ENCODE measurements at regions not wholly inside any gene's neighbourhood (a gene's known extent, or its start where the extent isn't known, plus 50 kb on each side); places are given as distances from the start of the nearest gene placed in this dataset.

DNA sequence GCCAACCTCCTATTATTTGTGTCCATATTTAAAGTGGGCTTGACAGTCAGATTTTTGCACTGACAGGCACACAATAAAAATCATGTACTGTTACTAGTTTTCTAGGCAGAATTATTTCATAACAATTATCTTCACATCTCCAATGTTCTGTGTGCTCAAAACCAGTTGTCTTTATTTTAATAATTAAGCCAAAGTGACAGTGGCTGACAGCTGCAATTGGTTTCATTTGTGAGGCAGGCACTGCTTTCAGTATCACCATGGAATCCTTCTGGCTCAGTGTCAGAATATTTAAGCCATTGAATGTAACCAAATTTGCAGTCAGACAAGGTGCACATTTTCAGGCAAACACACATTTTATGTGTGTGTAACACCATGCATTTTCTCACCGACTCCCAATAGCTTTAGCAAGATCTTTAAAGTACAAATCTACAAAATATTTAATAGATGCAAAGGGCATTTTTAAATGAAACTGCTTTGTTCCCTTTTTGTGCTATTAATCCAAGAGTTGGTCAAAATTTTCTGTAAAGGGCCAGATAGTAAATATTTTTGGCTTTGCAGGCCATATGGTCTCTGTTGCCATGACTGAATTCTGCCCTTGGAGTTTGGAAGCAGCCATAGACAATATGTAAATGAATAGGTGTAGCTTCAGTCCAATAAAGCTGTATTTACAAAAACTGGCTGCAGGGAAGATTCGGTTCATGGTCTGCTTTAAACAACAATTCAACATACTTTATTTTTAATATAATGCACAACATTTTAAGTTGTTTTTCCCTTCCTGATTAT lies 486.0 kb downstream of the KCNJ2 start:
- DNase-seq (ENCODE audit: low spot score): no peak

DNA sequence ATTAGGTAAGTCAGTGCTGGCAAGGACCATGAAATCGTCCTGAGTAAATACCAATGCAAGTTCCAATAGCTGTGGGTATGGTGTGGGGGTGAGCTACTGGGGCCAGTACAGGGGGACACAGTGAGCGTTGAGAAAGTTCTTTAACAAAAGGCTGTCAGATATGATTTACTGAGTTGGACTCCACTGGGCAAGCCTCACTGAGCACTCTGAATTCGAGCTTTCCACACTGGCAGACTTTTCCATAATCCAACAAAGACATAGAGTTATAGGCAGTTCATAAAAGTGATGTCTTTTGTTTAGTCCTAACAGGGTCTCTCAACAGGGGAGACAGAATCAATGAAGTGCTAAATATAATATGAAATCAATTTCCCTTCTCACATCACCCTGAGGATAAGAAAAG lies 489.0 kb downstream of the KCNJ2 start:
- DNase-seq (ENCODE audit: low spot score): no peak

DNA sequence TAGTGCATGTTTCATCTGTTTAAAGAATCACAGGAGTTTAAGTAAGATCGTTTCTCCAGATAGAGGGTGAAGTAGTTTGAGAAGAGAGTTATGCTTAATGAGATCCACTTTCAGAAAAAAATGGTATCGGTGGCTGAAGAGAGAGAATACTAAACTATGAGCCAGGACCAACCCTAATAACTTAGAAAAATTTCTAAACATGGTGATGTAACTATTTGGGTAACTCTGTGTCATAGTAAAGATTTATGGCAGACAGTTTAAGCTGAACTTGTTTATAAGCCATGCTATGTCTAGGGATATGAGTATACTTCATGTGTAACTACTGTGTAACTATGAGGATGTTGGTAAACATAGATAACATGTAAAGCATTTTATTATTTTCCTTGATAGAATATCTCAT lies 489.5 kb downstream of the KCNJ2 start:
- no peak for DNase-seq (ENCODE audit: low spot score)

DNA sequence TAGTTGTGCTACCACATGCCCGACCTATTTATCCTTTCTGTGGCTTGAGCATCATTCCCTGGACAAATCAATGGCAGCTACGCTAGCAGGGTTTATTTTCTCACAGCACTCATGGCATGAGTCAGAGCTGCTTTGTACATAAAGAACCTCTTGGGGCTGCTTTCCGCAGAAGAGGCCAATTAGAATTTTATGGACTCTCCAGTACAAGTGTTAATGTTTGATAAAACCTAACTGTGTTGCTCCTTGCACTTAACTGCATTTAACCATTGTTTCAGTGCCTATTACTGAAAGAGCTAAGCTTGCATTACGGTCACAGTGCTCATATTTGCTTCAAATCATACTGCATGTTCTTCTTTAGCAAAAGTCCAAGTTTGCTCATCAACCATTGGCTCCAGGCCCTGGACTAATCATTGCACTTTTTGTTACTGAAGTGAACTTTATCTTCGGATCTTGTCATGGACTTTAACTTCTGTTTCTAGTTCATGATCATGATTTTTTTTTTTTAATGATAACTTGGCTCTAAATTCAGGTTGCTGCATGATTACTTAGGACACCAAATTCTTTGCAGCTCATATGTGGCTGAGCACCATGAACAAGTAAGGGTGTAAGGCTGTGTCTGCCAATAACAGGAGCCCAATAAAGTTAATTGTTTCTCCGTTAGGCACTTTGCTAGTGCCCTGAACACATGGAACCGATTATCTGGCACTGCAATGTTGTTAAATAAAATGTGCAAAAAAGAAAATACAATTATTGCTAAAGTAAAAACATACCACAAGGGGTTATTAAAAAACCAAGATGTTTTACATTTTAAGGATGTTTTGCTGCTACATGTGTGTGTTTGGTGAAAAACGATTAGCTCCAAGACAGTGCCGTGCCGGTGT lies 492.2 kb downstream of the KCNJ2 start:
- DNase-seq (ENCODE audit: low spot score): no peak

DNA sequence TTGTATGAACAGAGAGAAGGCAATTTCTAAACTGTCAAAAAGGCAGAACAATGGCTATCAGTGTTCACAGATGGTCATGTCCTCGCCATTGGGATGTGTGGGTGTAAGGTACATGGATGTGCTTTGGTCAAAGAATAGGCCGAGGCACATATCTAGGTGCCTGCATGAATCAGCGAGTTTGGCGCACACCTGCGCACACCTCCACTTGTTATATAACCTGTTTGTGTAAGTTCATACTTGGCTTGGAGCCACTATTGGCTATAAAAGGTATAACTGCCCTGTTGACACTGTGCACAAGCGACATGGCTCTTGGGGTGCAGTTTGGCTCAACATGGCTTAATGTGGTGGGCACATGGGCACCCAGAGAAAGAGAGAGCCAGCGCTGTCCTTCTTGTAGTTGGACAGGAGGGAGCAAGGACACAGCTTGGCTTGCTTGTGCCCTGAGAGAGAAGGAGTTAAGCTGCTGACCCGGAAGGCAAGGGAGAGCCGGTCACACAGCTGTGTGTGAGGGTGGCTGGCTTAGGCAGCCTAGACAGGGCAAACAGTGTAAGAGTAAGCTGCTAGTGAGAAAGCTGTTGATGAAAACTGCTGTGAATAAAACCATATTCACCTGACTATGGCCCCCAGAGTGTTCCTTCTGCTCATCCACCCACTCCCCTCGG lies 499.1 kb downstream of the KCNJ2 start:
- DNase-seq (ENCODE audit: low spot score): no peak

DNA sequence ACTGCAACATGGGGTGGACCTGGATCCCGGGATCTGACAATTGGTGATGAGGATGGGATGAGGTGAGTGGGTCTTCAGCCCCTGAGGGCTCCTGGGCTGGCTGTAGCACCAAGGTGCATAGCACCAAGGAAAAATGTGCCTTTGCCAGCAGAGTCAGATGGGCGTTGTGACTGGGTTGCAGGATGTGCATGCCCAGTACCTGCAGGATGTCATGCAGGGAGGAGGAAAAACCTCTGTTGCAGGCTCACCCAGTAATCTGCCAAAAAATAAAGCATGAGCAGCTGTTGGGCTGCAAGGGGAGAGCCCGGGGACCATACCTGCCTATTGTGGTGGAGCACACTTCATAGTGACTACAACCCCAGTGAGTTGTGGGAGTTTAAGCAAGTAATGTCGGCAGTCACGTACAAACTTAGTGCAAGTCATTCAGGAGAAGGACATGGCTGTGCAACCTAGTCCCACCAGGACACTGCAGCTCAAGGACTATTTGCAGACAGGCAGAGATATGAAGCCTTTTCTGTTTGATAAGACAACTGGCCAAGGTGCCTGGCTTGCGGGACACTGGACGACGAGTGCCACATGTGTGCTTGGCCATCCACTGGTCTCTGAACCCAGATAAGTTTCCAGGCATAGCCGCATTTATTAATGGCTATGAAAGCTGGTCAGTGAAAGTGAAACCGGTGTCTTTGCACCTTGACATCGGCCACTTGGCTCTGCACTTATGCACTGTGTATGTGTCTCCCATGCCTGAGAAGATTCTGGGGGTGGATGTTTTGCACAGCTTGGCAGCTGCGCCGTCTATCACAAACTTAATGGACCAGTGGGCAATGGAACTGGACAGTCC lies 499.8 kb downstream of the KCNJ2 start:
- DNase-seq (ENCODE audit: low spot score): no peak

DNA sequence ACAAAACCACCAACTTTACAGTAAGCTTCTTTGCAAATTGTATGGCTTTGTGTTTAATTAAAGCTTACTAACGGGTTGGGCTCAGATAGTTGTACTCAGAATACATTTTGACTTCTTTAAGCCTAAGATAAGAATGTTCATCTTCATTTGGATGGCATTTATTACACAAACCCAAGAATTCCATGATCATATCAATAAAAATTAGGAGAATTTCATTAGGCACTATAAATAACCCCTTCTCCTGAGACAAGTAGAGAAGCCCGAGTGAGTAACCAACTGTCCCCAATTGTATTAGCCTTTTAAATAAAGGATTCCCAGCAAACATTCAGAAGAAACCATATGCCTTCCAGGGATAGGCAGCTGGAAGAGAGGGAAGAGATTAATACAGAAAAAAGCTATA lies 504.7 kb downstream of the KCNJ2 start:
- no peak for DNase-seq (ENCODE audit: low spot score)

DNA sequence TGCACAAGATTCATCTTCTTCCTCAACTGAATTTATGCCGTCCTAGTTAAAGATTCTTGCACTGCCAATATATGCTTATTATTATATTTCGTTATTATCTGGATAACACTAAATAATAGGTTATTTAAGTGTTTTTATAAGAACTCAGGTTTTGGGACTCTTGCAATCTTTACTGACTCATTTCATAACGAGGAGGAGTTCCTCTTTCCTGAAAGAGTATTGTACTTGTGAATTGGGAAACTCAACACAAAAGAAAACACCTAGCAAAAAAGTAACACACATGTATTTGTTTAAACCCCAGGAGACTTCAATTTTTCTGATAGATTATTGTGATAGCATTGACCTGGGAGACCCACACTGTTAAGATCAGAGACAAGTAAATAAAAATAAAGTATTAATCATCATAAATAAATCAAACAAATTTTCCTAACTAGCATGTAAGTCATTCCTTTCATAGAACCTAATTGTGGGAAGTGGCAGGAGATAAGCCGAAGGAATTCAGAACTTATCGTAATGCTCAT lies 505.8 kb downstream of the KCNJ2 start:
- no peak for DNase-seq (ENCODE audit: low spot score)

DNA sequence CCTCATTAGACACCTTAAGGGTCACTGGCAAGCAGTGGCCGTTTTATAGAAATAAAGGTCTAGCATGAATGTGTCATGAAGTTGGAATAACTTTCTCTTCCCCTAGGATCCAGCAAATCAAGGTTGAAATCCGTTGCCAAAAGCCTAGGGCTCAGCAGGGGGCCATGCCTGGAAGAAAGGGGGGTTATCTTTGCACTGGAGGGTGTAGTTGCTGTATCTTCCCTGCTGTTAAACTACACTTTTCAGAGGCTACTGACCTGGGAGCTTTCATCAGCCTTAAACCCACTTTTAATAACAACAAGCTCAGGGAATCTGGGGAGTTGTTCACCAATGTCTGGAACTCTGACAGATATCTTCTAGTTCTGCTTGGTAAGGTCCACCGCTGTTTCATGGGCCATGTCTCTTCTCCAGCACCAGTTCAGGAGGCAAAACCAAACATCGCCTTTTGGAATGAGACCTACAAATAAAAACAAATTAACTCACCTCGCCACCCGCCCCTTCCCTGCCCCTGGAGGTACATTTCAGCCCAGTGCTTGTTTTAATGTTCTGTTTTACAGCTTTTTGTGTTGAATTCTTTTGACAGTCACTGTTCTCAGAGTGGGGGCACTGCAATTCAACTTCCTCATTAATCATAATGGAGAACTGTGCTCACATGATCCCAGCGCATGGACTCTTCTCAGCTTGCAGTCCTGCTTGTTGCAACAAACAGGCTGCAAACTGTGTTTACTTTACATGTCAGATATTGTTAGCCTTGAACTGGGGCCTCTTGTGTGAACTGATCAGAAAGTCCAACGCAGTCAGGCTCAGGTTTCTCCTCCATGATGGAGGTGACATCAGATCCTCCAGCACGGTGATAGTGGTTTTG lies 508.7 kb downstream of the KCNJ2 start:
- DNase-seq (ENCODE audit: low spot score): no peak

DNA sequence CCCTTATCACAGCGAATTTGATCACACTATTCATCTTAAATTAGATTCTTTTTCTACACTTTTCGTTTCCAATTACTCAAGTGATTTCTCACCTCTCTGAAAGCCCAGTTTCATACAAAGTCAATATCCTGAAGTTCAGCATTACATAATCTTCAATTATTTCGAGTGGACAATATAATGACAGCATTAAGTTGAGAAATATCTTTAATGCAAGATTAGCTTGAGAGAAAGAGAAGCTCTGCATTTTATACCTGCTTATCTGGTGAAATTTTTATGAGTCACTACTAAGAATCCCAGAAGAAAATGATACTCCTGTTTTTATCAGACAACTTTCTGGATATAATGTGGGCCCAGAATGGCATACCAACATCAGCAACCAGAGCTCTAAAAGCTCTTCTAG lies 509.6 kb downstream of the KCNJ2 start:
- DNase-seq (ENCODE audit: low spot score): no peak

DNA sequence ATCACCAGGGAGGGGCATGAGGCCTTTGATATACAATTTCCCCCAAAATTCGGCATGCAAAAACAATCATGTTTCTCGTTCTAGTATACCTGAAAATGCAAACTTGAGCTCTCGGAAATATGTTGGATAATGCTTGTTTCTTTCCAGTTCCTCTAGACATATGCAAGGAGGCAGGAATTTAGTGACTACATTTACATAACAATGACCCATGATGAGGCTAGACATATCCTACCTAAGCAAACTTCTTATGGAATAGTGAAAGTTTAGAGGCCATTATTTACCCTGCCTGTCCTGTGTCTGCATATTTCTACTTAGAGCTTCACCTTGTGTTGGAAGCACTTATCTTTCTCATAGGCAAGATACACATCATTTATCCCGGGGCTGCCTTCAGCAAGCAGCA lies 514.6 kb downstream of the KCNJ2 start:
- no peak for DNase-seq (ENCODE audit: low spot score)

DNA sequence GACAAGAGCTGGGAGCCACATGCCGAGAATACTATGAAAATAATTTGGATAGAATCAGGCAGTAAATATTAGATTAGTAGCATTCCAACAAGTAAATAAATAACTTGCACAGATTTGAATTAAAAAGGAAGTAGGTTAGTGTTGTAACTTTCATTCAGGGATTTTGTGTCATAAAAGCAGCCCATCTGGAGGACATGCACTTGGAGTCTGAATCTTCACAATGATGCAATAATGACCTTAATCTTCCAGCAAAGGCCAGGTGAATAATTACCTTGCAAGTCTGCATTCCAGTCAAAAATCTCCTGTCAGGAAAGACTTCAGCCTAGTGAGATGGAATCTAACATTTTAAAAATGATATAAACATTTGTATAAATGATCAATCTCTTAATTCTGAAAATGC lies 518.1 kb downstream of the KCNJ2 start:
- no peak for DNase-seq (ENCODE audit: low spot score)

DNA sequence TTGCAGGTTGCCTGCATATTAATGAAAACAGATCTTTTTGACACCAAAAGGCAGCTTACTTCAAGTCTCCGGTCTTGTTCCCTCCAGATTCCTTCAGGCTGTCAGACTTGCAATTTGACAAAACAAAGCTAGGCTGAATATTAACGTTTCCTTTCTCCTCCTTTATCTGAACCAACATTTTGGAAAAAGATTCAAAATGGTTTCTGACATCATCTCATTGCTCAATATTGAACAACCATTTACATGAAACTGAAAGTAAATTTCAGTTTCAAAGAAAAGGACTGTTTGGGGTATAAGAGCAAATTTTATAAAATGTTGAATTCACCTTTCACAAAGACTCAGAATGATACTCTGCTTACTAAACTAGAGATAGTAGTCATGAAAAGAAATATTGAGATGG lies 521.8 kb downstream of the KCNJ2 start:
- no peak for DNase-seq (ENCODE audit: low spot score)

DNA sequence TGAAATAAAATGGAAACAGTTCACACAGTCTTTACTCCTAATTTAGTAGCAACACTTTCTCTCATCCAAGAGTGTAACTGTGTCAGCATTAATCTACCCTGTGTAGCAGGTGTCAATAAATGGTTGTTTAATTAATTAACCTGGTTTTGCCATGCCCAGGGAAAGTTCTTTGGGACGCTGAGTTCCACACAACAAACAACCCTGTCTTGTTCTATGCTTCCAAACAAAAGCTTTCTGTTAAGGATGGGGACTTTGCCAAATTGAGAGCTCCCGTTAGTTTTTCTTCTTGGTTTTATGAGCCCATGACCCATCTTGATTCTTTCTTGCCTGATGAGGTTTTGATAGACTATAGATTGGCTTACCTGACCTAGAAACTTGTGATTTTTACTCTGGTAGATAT lies 530.1 kb downstream of the KCNJ2 start:
- DNase-seq (ENCODE audit: low spot score): no peak

DNA sequence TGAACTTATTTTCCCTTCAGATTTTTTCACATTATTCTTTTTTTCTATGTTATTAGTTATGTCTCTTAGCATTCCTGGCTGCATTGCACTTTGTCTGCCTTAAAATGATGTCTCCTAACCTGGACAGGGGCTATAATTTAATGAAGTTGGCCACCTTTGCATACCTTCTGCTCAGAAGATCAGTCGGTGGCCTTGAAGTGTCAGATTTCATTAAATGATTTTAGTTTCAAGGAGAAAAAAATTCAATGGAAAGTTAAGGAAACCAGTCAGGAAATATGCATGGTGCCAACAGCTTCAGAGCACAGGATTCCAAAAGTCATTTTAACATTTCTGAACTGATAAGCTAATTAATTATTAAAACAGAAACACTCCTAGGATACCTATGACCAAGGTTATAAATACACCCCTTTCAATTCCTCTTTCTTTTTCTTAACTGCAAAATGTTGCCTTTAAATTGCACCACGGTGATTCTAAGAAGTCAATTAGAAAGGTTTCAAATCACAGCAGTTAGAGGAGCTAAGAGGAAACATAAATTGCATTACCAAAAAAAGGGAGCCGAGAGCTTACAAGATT lies 533.4 kb downstream of the KCNJ2 start:
- no peak for DNase-seq (ENCODE audit: low spot score)

DNA sequence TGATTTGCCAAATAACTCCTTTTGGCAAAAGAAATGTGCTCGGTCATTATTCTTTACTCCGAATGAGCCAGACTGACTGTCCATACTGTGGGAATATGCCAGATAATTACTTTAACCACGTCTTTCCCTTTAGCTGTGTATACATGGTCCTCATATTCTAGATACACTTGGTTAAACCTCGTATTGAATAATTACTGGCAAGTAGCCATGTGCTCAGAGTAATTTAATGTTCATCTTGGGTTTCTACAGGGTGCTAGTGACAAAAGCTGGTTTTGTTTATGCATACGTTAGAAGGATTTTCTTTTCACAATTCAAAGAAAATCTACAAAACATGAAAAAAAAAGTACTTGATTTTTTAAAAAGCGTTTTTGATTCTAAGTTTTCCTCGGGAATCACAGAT lies 540.3 kb downstream of the KCNJ2 start:
- DNase-seq (ENCODE audit: low spot score): no peak

DNA sequence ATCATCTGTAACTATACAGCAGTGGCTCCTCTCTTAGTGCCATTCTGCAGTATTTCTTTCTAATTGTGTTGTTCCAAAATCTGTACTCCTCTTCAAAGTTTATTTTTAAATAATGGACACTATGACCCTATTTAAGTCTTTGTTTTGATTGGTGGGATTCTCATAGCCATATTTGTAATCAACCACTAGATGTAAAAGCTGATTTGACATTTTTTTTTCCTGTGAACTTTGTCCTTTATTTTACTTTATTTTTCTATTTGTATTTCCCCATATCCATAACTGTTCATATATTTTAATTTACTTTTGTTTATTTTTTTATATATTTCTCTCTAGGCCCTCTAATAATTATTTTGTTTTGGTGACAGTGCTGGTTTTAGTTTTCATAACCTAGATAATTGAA lies 544.4 kb downstream of the KCNJ2 start:
- no peak for DNase-seq (ENCODE audit: low spot score)

DNA sequence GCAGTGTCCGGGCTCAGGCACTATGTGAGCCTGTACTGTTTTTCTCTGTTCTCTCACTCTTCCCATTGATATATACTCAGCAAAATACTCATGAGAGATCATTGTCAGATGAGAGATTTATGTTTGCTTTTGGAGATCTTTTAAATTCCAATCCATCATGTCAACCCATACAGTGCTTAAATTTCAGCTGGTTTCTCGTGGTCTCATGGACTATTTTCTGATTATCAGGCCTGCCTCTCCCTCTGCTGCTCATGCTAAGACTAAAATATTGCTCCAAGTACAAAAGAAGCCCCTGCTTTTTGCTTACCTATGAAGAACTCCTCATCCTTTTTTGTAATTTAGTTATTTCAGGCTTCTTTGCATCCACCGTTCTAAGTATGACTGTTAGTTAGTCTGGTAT lies 547.2 kb downstream of the KCNJ2 start:
- DNase-seq (ENCODE audit: low spot score): no peak

DNA sequence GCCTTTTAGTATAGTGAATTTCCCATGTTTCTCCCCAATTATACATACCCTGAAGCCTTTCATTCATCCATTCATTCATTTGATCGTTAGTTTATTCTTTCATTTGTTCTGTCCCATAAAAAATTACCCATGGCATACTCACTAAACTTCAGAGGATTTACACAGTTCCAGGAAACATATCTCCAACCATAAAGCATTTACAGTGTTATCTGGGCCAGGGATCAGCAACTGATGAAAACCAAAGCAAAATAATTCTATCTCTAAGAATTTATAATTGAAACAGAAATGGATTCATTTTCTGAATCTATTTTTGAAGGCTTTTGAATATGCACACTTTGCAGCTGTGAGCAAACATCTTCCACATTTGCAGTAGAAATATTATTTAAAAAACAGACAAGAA lies 547.7 kb downstream of the KCNJ2 start:
- DNase-seq (ENCODE audit: low spot score): no peak

DNA sequence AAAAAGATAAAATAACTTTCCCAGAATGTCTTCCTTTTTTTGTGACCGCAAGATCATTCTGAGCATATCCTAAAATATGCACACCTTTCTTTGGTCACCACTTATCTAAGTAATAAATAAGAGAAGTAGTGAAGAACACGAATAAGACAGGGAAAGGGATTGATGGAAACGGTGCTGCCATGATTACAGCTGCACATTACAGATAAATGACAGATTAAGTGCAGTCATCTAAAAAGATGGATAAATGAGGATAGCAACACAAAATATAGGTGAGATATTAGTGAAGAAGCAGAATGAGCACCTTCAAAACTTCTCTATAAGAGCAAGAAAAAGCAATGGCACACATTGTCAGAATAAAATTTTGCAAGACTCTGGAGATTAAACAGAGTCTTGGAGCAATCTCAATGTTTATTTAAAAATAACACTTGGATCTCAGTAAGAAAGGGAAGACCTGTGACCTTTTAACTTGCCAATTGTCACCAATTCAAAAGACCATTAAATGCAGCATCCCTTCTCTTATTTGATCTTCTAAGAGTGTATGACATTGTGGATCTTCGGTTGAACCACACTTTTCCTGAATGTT lies 567.1 kb downstream of the KCNJ2 start:
- no peak for DNase-seq (ENCODE audit: low spot score)
